ENCODE measurements at regions not wholly inside any gene's neighbourhood (a gene's known extent, or its start where the extent isn't known, plus 50 kb on each side); places are given as distances from the start of the nearest gene placed in this dataset.

DNA sequence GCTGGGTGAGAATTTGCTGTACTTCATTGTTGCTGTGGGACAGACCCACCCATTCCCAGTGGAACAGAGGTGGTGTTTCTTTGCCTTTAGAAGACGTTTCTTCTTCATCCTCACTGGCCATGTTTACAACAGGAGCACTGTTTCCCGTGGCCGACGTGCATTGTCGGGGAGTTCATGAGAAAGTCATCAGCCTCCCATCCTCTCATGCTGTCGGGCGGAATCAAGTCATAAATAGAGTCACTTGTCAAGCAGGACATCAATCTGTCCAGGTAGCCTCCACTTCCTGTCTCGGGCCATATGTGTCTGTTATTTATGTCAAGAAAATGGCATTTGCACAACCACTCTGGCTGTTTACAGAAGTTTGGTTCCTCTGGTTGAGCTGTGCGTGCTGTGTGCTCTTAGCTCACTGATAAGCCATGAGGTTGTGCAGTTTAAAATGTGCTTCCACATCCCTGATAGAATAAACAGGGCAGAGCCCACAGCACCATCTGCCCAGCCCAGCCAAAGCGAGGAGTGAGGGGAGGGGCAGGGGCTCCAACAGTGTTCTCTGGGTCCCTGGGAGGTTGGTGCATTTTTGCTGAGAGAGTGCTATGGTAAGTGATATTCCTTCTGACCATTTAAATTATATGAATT is 401.9 kb upstream of the IRX2 start:
- TF ChIP-seq, protein P1, sequence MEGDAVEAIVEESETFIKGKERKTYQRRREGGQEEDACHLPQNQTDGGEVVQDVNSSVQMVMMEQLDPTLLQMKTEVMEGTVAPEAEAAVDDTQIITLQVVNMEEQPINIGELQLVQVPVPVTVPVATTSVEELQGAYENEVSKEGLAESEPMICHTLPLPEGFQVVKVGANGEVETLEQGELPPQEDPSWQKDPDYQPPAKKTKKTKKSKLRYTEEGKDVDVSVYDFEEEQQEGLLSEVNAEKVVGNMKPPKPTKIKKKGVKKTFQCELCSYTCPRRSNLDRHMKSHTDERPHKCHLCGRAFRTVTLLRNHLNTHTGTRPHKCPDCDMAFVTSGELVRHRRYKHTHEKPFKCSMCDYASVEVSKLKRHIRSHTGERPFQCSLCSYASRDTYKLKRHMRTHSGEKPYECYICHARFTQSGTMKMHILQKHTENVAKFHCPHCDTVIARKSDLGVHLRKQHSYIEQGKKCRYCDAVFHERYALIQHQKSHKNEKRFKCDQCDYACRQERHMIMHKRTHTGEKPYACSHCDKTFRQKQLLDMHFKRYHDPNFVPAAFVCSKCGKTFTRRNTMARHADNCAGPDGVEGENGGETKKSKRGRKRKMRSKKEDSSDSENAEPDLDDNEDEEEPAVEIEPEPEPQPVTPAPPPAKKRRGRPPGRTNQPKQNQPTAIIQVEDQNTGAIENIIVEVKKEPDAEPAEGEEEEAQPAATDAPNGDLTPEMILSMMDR (IDR thresholded peaks at IDR 0.05) = no peak
- TF ChIP-seq POLR2A (IDR thresholded peaks at IDR 0.05) = no peak

Measured in lower leg skin (tissue), 3 donors.